HG03521 (cell line): ENCODE measurements at regions not wholly inside any gene's neighbourhood (a gene's known extent, or its start where the extent isn't known, plus 50 kb on each side); places are given as distances from the start of the nearest gene placed in this dataset.
"Not testable (repeated sequence)": the region's sequence is repeated elsewhere in the genome, so short reads cannot be mapped to it uniquely, and the experiment has no call there.

Source experiments
- ATAC-seq: cut with Tn5 transposase; IDR thresholded peaks from one replicate; pipeline ENCODE4 v1.9.1; 2021; ENCODE audit warnings: mild to moderate bottlenecking, moderate library complexity; ENCODE audit not compliant: unreplicated experiment

DNA sequence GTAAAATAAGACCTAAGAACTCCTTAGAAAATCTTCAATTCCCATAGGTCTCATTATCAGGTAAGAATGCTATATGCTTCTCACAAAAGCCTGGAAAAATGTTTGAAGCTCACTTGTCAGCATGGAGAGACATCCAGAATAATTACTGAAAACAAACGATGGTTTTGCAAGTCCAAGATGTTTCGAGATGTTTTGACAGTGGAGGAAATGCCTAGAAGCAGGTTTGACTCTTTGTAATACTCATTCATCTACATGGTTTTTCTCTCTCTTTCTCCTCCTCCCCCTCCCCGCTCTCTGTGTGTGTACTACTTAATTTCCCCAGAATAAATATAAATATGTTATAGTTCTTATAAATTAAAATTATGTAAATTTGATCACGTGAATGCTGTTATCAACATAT is 131.9 kb upstream of the NR3C2 start:
- no peak for ATAC-seq

DNA sequence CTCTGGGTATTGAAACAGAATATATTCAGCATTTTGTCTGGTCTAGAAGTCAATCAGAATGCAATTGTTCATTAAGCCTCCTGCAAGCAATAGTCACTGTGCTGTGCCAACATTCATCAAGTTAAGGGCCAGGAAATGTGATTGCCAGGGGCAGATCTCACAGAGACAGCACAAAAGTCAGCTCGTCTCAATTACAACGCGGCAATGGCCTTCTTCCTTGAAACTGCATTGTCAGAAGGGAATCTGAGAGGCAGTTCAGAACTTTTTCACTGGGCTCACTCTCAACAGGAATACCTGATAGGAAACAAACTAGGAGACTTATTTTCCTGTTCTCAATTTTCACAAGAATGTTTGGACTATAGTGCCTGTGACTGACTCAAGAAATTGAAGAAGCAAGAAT is 131.1 kb upstream of the NR3C2 start:
- no peak for ATAC-seq

DNA sequence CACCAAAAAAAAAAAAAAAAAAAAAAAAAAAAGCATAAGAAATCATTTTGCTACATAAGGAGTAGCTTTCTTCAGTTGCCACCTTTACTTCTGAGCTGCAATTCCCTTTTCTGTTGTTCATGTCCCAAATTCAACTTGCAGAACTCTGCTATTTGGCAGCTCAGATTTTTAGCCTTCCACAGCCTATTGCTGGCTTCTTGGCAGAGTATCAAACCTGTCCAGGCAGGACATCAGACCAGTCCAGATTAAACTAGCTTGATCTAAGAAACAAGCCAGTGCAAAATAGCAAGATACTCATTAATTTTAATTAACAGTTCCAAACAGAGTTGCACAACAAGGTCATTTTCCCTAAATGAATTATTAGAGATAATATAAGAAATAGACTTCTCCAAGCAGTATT is 123.6 kb upstream of the NR3C2 start:
- no peak for ATAC-seq

DNA sequence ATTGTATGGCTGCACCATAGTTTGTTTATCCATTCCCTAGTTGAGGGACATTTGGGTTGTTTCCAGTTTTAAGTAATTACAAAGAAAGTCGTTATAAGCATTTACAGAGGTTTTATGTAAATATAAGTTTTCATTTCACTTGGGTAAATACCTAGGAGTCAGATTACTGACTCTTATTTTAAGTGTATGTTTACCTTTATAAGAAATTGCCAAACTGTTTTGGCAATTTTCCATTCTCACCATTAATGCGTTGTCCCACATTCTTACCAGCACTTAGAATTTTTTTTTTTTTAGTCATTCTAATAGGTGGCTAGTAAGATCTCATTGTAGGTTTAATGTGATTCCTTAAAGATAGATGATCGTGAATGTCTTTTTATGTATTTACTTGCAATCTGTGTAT is 121.5 kb upstream of the NR3C2 start:
- no peak for ATAC-seq

DNA sequence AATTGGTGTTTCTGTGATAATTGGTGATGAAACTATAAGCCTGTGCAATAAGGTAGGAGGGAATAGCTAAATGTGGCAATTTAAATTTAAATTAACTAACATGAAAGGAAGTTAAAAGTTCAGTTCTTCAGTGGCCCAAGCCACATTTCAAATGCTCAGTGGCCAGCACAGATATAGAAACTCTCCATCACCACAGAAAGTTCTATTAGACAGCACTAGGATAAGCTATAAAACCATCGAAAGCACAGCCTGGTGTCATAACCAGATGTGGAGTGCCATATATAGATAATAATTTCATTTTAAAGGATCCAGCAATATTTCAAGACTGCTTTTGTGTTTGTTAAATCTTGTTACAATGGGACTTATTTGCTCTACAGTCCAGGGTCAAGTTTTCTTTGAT is 119.3 kb upstream of the NR3C2 start:
- ATAC-seq, result no peak

DNA sequence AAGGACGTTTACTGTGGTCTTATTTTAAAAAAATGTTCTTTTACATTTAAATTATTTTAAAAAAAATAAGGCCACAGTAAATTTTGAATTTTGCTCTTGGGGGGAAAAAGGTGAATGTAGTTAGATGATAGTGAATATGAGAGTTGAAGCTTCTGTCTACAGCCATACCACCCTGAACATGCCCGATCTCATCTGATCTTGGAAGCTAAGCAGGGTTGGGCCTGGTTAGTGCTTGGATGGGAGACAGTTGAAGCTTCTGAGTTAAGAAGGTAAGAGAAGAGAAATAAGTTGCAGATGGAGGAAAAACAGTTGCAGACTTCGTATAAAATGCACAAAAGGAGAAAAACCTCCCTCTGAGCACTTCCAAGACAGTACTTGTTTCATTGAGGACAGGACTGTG is 115.6 kb upstream of the NR3C2 start:
- ATAC-seq, result no peak

DNA sequence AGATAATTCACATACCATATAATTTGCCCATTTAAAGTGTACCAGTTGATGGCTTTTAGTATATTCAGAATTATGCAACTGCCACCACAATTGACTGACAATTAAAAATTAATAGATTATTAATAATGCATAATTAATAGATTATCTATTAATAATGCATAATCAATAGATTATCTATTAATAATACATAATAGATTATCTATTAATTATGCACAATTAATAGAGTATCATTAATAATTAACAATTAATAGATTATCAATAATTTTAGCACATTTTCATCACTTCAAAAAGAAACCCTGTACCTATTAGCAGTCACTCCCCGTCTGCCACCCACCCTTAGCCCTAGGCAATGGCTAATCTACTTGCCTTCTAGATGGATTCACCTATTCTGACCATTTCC is 108.6 kb upstream of the NR3C2 start:
- ATAC-seq, result no peak

DNA sequence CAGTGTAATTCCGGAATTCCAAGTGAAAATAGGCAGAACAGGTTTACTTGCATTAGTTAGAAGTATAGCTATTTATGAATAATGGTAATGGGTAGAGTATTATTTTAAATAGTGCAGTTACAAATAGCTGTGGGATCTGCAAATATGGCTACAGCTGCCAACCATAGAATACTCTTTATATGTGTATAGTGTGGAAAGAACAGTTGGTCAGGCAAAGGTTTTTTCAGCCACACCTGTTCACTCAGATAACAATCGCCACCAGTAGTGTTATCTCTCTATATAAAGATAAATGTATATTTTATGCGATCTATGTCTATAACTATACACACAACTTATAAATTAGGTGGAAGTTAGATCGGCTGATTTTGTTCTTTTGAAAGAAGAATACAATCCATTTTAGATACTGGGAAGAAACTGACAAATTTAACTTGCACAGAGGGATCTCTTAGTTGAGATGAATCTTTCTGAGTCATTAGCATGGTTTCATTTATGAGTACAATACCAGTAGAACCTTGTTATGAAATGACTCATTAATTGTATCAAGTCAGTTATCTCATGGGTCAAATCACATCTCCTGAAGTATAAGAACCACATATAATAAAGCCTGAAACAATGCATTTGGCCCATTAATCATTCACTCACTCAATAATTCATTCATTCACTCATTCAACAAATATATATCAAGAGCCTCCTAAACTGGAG is 100.9 kb upstream of the NR3C2 start:
- no peak for ATAC-seq

DNA sequence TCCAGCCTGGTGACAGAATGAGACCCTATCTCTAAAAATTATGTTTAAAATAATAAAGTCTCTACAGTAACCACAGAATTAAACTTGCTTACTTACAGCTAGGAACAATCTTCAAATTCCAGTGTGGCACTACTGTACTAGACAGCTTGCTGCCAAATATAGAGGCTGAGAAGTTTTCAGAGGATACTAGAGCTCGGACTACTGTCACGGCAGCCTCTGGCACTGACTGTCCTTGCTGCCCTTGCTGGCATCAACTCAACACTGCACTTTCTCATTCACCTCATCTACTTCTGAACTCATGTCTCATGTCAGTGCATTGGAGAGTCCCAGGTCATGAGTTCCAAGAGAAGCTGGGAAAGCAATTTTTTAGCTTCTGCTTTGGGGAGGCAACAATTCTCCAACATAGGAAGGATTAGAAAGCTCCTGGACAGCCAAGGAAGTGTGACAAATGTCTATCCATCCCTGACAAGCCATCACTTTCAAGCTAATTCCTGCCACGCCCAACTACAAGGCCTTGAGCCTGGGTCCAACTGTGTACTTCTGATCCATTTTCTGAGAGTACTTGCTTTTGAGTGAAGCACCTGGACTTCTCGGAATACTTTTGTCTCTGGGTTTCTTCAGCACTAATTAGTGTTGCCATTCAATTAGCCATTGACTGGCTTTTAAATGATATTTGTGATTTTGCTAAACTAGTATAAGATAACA is 98.6 kb upstream of the NR3C2 start:
- no peak for ATAC-seq

DNA sequence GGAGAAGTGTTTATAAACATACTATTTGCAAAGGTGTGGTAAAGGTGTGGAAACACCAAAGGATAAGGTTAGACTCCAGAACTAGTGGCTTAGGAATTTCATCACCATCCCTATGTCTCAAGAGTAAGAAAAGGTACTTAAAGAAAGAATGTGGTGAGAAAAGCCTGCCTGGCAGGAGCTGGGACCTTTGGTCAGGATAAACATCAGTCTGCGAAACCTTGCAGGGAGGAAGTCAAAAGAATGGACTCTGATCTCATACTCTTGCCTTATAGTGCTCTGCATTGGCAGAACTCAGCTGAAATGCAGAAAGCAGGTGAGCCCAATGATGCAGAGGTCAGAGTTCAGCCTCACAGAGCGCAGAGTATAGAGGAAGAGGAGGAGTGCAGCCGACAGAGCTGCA is 97.2 kb upstream of the NR3C2 start:
- no peak for ATAC-seq

DNA sequence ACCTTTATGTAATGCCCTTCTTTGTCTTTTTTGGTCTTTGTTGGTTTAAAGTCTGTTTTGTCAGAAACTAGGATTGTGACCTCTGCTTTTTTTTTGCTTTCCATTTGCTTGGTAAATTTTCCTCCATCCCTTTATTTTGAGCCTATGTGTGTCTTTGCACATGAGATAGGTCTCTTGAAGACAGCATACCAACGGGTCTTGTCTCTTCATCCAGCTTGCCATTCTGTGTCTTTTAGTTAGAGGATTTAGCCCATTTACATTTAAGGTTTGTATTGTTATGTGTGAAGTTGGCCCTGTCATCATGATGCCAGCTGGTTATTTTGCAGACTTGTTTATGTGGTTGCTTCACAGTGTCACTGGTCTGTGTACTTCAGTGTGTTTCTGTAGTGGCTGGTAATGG is 91.6 kb upstream of the NR3C2 start:
- ATAC-seq, result not testable (repeated sequence)

DNA sequence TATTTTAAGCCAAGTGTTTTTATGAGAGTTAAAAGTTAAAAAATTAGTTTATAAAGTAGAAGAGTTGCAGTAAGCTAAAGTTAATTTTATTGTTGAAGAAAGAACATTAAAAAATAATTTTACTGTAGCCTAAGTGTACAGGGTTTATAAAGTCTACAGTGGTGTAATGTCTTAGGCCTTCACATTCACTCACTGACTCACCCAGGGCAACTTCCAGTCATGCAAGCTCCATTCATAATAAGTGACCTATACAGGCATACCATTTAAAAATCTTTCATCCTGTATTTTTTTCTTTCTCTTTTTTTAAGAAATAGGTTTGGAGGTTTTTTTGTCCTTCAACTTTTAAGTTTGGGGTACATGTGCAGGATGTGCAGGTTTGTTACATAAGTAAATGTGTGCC is 87.9 kb upstream of the NR3C2 start:
- ATAC-seq, result no peak

DNA sequence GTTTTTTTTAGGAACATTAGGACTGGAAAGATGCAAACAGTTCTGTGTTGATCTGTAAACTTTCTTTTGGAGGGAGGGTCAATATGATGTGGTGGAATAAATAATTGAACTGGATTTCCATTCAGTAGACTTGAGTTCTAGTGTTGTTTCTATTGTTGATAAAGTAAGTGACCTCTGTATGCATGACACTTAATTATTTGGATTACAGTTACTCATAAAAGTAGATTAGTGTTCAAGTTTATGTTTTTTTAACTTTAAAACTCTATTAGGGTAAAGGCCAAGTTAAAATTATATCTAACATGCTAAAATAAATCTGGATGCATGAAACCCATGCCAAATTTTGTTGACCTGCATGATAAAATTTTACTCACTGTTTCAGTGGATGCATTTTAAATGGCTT is 85.4 kb upstream of the NR3C2 start:
- ATAC-seq, result no peak

DNA sequence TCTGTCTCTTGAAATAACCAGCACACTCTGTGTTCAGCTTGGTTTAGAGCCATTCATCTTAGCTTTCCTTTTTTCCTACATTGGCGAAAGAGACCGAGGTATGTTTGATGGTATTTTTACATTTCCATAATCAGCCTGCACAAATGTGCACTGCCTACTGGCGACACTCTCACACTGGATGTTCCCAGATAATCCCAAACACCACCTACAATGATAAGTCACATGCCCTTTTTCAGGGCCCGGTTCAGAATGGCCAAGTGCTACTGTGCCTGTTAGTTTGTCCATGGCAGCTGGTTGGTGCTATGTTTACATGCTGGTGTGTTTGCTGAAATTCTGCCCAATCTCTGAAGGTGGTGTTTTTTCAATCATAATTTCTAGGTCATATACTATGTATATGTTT is 80.8 kb upstream of the NR3C2 start:
- no peak for ATAC-seq

DNA sequence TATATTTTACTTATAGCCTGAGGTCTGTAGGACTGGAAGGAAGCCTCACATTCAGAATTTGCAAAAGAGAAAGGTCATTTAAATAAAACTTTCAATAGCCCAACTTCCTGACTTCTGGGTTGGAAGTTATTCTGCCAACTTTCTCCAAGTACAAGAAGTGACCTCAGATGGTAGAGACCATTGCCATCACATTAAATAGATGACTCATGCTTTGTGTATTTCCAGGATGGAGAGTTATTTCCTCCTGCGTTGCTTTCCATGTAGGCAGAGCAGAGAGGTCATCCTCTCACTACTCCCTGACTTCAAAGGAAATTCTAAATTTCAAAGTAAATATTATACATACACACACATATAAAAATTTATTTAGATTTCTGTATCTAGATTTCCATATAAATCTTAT is 73.0 kb upstream of the NR3C2 start:
- no peak for ATAC-seq

DNA sequence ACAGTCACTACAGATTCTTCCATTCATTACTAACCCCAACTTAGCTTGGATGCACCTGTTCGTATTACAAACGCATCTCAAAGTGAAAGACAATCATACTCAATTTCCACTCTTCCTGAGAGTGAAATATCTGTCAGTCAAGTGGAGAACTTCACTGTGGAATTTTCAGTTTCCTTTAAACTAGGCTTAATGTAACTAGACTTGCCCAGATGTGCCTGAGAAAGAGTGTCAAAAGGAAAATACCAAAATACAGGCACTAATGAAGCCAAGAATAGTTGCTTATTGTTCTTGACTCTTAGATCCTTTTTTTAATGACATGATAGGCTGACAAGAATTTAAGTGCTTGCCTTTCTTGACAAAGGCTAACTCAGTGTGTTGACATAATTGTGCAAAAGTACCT is 72.4 kb upstream of the NR3C2 start:
- no peak for ATAC-seq

DNA sequence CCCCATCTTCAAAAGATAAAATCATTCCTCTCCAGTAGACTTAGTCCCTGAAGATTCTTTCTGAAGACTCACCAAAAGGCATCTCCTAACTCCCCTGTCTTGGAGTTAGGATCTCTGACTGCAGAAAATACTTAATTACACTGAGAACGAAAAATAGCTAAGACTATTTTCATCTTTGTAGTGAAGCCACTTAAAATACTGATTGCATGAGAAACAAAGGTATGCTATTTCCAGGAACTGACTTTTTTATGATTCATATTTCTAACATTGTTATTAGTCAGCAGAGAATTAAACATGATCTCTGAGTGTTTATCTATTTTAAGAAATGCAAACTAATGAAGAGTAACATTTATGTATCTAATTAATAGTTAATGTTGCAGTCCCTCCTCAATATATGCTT is 71.8 kb upstream of the NR3C2 start:
- ATAC-seq, result no peak

DNA sequence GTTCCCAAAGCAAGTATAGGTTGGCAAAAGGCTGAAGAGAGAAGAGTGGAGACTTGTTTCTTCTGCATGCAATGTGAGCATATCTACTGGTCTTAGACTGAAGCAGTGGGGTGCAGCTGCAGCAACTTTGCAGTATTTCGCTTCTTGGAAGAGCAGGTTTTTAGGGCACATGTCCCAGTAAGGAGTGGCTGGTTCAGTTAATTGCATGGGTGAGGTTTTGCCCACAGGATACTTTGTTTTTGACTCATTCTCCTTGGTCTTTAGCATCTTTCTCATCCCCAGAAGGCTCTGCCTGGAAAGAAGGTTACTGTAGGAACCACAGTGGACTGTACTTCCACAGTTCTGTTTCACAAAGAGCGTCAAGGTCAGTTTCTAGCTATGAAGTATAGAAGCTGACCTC is 68.0 kb upstream of the NR3C2 start:
- ATAC-seq, result no peak

DNA sequence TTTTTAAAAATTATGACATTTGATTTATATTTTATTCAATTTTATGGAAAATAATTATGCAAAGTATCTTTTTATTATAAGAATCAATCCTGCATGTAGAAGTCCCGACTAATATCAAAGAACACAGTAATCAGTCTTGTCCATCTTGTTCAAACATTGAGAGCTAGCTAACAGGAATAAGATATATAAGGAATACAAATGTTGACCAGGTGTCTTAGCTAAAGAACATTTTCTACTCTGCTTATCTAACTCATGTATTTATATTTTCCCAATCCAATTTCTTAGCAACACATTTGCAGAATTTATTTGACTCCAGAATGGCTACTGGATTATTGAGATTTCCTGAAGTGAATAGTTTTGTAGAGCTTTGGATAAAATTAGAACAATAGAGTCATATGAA is 61.5 kb upstream of the NR3C2 start:
- no peak for ATAC-seq

DNA sequence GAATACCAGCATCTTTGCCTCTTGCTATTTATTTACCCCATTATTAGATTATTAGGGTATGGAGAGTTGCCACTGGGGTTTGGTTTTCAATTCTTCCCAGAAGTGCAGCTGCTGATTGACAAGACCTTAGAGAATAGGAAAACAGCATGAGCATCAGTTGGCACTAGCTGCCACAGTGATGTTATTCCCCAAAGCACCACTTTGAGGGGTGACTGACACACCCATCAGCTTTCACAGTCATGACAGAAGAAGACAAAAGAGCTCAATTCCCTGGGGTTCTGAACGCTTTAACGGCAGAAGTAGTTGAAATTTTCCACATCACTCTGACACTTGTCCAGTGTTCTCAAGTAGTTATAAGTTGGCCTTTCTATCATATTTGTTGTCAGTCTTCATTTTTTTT is 55.0 kb upstream of the NR3C2 start:
- ATAC-seq, result no peak

DNA sequence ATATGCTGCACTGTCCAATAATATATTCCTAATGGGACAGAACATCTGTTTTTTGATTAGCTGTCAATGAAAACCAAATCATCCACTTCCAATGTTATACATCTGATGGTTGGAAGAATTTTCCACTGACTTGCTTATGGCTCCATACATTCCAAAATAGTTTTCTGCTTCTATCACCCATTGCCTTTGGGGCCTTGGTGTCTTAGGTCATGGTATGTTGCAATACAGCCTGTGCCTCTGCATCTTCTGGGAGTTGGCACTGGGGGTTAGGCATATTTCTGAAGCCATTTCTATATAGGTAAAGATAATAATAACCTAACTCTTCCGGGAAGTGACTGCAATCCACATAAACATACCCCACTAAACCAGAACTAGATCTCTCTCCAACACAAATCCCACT is 53.2 kb upstream of the NR3C2 start:
- ATAC-seq, result no peak
